IMR-90 (cell line): ENCODE measurements at regions not wholly inside any gene's neighbourhood (a gene's known extent, or its start where the extent isn't known, plus 50 kb on each side); places are given as distances from the start of the nearest gene placed in this dataset.

Experiments used
- ATAC-seq: fragments of 200-7000 bp; cut with Tn5 transposase; 2 replicates; pipeline ENCODE4 v1.9.1; 2020; ENCODE audit warnings: low read depth, mild to moderate bottlenecking, moderate library complexity
- BruUV-seq: library from RNA; stranded (reverse); fragments of 400-500 nt; replicated peaks from 2 replicates; lab custom pipeline; 2021; lab: Mats Ljungman, UMichigan
- CTCF ChIA-PET: fragments of 300-600 bp; formaldehyde crosslinking; extraction: SDS; loops from one replicate; lab custom pipeline; 2021; ENCODE audit warnings: antibody characterized with exemption; lab: Yijun Ruan, JAX
- POLR2A ChIA-PET: fragments of 300-600 bp; sonication (Branson Sonifier 250); formaldehyde crosslinking; loops from one replicate; lab custom pipeline; 2022; ENCODE audit warnings: antibody characterized with exemption; ENCODE audit not compliant: unreplicated experiment; lab: Charles Lee
- DNase-seq: peaks from one replicate; pipeline ENCODE4 v3.0.0; 2013
- H2AFZ ChIP-seq: replicated peaks from 2 replicates; pipeline ENCODE3; 2013; ENCODE audit warnings: low read length, mild to moderate bottlenecking; ENCODE audit not compliant: poor library complexity
- H2AK5ac ChIP-seq: 2 replicates; pipeline ENCODE4 v1.6.1; 2013; ENCODE audit warnings: low read depth, low read length, inconsistent platforms
- H2AK9ac ChIP-seq: replicated peaks from 2 replicates; pipeline ENCODE3; 2013; ENCODE audit warnings: mild to moderate bottlenecking, low read depth, low read length, moderate library complexity; ENCODE audit not compliant: poor library complexity
- H2BK120ac ChIP-seq: 2 replicates; pipeline ENCODE4 v1.6.1; 2013; ENCODE audit warnings: low read depth, low read length, inconsistent platforms
- H2BK15ac ChIP-seq: 3 replicates; pipeline ENCODE4 v1.6.1; 2013; ENCODE audit warnings: low read depth, low read length, inconsistent platforms
- H2BK20ac ChIP-seq: 2 replicates; pipeline ENCODE4 v1.6.1; 2013; ENCODE audit warnings: low read depth, mild to moderate bottlenecking, inconsistent platforms, low read length, moderate library complexity
- H2BK5ac ChIP-seq: 2 replicates; pipeline ENCODE4 v1.6.1; 2013; ENCODE audit warnings: mild to moderate bottlenecking, low read depth, low read length, inconsistent platforms; ENCODE audit not compliant: poor library complexity, severe bottlenecking
- H3K14ac ChIP-seq: replicated peaks from 2 replicates; pipeline ENCODE4 v1.6.1; 2013; ENCODE audit warnings: low read depth, low read length, inconsistent platforms
- H3K18ac ChIP-seq: 2 replicates; pipeline ENCODE4 v1.6.1; 2013; ENCODE audit warnings: low read depth, low read length, control low read depth
- H3K23ac ChIP-seq: 2 replicates; pipeline ENCODE4 v1.6.1; 2013; ENCODE audit warnings: low read depth, low read length, inconsistent platforms
- H3K27ac ChIP-seq: 2 replicates; pipeline ENCODE4 v1.5.1; 2013; ENCODE audit warnings: mild to moderate bottlenecking, control low read depth, low read length; ENCODE audit not compliant: insufficient read depth
- H3K27me3 ChIP-seq: 2 replicates; pipeline ENCODE4 v1.6.1; 2013; ENCODE audit warnings: low read length; ENCODE audit not compliant: control insufficient read depth, insufficient read depth
- H3K36me3 ChIP-seq: 2 replicates; pipeline ENCODE4 v1.6.1; 2013; ENCODE audit warnings: low read length, mixed read lengths; ENCODE audit not compliant: control insufficient read depth, insufficient read depth
- H3K4ac ChIP-seq: 2 replicates; pipeline ENCODE4 v1.6.1; 2013; ENCODE audit warnings: low read depth, low read length, inconsistent platforms
- H3K4me1 ChIP-seq: 2 replicates; pipeline ENCODE4 v1.6.1; 2013; ENCODE audit warnings: low read length, mixed read lengths; ENCODE audit not compliant: control insufficient read depth, insufficient read depth
- H3K4me2 ChIP-seq: 2 replicates; pipeline ENCODE4 v1.6.1; 2013; ENCODE audit warnings: low read depth, mild to moderate bottlenecking, control low read depth, low read length, moderate library complexity
- H3K4me3 ChIP-seq: 2 replicates; pipeline ENCODE4 v1.5.1; 2013; ENCODE audit warnings: low read depth, mild to moderate bottlenecking, control low read depth, low read length, moderate library complexity; ENCODE audit not compliant: insufficient read depth
- H3K56ac ChIP-seq: 2 replicates; pipeline ENCODE4 v1.6.1; 2013; ENCODE audit warnings: low read length, inconsistent platforms; ENCODE audit not compliant: insufficient read depth; ENCODE audit errors: extremely low read depth
- H3K79me1 ChIP-seq, 2 experiments: 2 replicates each; pipeline ENCODE4 v1.6.1; 2013; ENCODE audit warnings: low read length in 2 of 2, inconsistent platforms in 1 of 2, low read depth in 1 of 2
- H3K9ac ChIP-seq: 2 replicates; pipeline ENCODE4 v1.6.1; 2013; ENCODE audit warnings: low read depth, low read length, control low read depth
- H3K9me1 ChIP-seq: 2 replicates; pipeline ENCODE4 v1.6.1; 2013; ENCODE audit warnings: low read length, inconsistent platforms; ENCODE audit not compliant: insufficient read depth
- H3K9me3 ChIP-seq: 2 replicates; pipeline ENCODE4 v1.6.1; 2013; ENCODE audit warnings: low read length; ENCODE audit not compliant: control insufficient read depth, insufficient read depth
- H4K20me1 ChIP-seq: 2 replicates; pipeline ENCODE4 v1.6.1; 2013; ENCODE audit warnings: low read length, inconsistent platforms; ENCODE audit not compliant: insufficient read depth
- H4K5ac ChIP-seq: 2 replicates; pipeline ENCODE4 v1.6.1; 2013; ENCODE audit warnings: mild to moderate bottlenecking, low read depth, low read length, control low read depth
- H4K8ac ChIP-seq, 2 experiments: 2 replicates each; pipeline ENCODE4 v1.6.1; 2013; ENCODE audit warnings: low read depth in 2 of 2, low read length in 2 of 2, control low read depth in 1 of 2, inconsistent platforms in 1 of 2
- H4K91ac ChIP-seq: 2 replicates; pipeline ENCODE4 v1.6.1; 2013; ENCODE audit warnings: low read depth, low read length, inconsistent platforms; ENCODE audit not compliant: insufficient read depth
- MAFK ChIP-seq: IDR thresholded peaks from 2 replicates; pipeline ENCODE4 v1.6.1; 2012; ENCODE audit warnings: low read depth, low read length, improper control_type of control experiment
- MXI1 ChIP-seq: IDR thresholded peaks from 2 replicates; pipeline ENCODE4 v1.6.1; 2012; ENCODE audit warnings: low read depth, mild to moderate bottlenecking, low read length, moderate library complexity, borderline replicate concordance
- WGBS, 2 experiments: methylation state at CpG; one replicate each; pipeline versions ENCODE4 v1.1.5 to v1.1.7; 2013; ENCODE audit warnings: missing lambda C conversion rate in 2 of 2; ENCODE audit not compliant: insufficient read length in 1 of 2; ENCODE audit errors: extremely low coverage in 2 of 2; 5-methylcytosine and 5-hydroxymethylcytosine counted together
- dilution Hi-C: fragments of 300-500 bp; cut with HindIII; formaldehyde crosslinking; loops from one replicate; pipeline ENCODE4 v1.14.3; 2018; ENCODE audit warnings: low sequenced_read_pairs; ENCODE audit not compliant: unreplicated experiment
- in situ Hi-C: fragments of 300-500 bp; cut with MboI; formaldehyde crosslinking; loops from 3 replicates; pipeline ENCODE4 v1.14.3; 2019; ENCODE audit warnings: low sequenced_read_pairs, inconsistent platforms, mixed read lengths
- intact Hi-C: fragments of 100-400 bp; cut with micrococcal nuclease; formaldehyde crosslinking; loops from 2 replicates; pipeline ENCODE4 v1.10.0; 2022

GRCh38 chr2:14855751-14856150 is 223.2 kb downstream of the LRATD1 start:
- Histone ChIP-seq H4K20me1 (no peaks in the 10 kb centered on the region), H4K5ac (no peak overlapping the region), H3K4ac (no peak overlapping the region), H3K9ac (no peak overlapping the region), H4K8ac (no peak overlapping the region), H3K4me3 (no peak overlapping the region), H3K18ac (no peak overlapping the region), H2BK15ac (no peak overlapping the region), H3K36me3 (no peaks in the 10 kb centered on the region), H3K9me1 (no peaks in the 10 kb centered on the region), H2AFZ (no peak overlapping the region), H3K23ac (no peak overlapping the region), H3K56ac (no peak overlapping the region), H4K91ac (no peak overlapping the region), H2BK120ac (no peak overlapping the region), H3K27me3 (no peaks in the 10 kb centered on the region), H3K4me2 (no peak overlapping the region), H2BK20ac (no peak overlapping the region), H3K14ac (no peak overlapping the region), H3K27ac (no peak overlapping the region), H2BK5ac (no peak overlapping the region), H3K4me1 (no peaks in the 10 kb centered on the region), H3K79me1 (no peaks in the 10 kb centered on the region), H2AK9ac (no peak overlapping the region), H3K9me3 (peaks cover 3% of the 10 kb centered on the region; the same call in 1 of the 2 replicates), H2AK5ac (no peak overlapping the region)
- no peak for TF ChIP-seq MXI1
- no peak for TF ChIP-seq MAFK
- CTCF ChIA-PET, result no interaction called here
- BruUV-seq, result no TSS peak
- dilution Hi-C loops, result no loop called here
- in situ Hi-C loops, result no loop called here
- DNase-seq (no peak), ATAC-seq (no peak)
- intact Hi-C loops, result no loop called here
- POLR2A ChIA-PET, result no interaction called here
- WGBS, 2 experiments, result no CpG with 5 or more reads among the region's 2 CpGs
